ENCODE measurements at regions not wholly inside any gene's neighbourhood (a gene's known extent, or its start where the extent isn't known, plus 50 kb on each side); places are given as distances from the start of the nearest gene placed in this dataset.

GRCh38 chr2:56444339-56444738, 260.5 kb downstream of the CCDC85A start:
- DNase-seq (ENCODE audit: low read depth in 4 of 4, low spot score in 1 of 4): no peak

- DNase-seq (ENCODE audit: low read depth in 4 of 4, low spot score in 1 of 4): no peak
Observed at GRCh38 chr2:56448403-56449001, 264.7 kb downstream of the CCDC85A start.

DNA sequence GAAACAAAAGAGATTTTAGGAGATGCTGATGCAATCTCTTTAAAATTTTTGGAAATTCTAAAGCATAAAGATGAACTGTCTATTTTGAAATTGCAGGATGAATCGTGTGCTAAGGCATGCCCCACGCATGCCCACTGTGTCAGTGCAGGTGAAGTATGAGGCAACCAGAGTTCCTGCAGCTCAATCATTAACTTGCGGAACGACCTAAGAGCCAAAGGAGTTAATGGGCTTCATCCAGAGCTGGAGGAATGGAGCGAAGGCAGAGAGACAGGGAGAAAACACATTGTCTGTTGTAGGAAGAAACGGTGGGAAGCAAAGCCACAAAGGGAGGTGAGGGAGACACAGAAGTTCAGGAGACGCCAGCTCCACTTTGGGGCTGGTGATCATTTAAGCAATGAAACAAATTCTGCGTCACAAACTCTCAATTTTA, 265.2 kb downstream of the CCDC85A start:
- DNase-seq (ENCODE audit: low read depth in 4 of 4, low spot score in 1 of 4): no peak

GRCh38 chr2:56449449-56449860, 265.7 kb downstream of the CCDC85A start:
- no peak for DNase-seq (ENCODE audit: low read depth in 4 of 4, low spot score in 1 of 4)

GRCh38 chr2:56450047-56450446, 266.3 kb downstream of the CCDC85A start:
- no peak for DNase-seq (ENCODE audit: low read depth in 4 of 4, low spot score in 1 of 4)

DNA sequence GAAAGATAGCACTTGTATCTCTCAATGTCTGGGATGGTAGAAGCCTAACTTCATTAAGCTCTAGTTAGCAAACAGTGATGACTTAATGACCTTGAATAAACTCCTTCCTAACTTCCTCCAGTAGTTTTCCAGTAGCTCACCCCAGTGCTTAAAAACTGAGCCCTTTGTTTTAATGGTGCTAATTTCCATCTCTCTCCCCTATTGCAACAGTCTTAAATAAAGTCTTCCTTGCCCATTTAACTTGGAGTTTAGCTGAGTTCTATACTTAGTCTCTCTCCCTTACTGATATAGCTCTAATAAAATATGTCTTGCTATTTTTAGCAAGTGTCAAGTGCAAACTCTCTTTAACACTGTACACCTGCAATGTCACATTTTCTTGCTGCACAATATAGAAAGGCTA, 267.0 kb downstream of the CCDC85A start:
- DNase-seq (ENCODE audit: low read depth in 4 of 4, low spot score in 1 of 4): no peak

DNA sequence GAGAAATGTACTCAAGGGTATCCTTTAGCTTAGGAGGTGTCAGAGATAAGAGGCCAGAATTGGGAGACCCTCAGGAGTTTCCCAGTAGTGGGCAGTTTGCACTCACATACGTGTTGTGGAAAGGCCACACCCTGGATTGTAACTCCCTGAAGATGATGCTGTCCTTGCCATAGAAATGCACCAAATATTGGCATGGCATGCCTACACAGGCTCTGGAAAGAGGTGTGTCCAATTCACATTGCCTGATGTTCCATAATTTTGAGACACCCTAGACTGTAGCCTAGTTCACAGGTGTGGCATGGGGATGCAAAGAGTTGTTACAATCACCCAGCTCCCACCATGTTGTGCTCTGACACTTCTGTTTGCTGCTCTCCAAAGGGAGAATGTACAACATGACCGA, 271.9 kb downstream of the CCDC85A start:
- DNase-seq (ENCODE audit: low read depth in 4 of 4, low spot score in 1 of 4): no peak

- no peak for DNase-seq (ENCODE audit: low read depth in 4 of 4, low spot score in 1 of 4)
Observed at GRCh38 chr2:56456791-56457190, 273.0 kb downstream of the CCDC85A start.

GRCh38 chr2:56460508-56460907, 276.7 kb downstream of the CCDC85A start:
- no peak for DNase-seq (ENCODE audit: low read depth in 4 of 4, low spot score in 1 of 4)

DNA sequence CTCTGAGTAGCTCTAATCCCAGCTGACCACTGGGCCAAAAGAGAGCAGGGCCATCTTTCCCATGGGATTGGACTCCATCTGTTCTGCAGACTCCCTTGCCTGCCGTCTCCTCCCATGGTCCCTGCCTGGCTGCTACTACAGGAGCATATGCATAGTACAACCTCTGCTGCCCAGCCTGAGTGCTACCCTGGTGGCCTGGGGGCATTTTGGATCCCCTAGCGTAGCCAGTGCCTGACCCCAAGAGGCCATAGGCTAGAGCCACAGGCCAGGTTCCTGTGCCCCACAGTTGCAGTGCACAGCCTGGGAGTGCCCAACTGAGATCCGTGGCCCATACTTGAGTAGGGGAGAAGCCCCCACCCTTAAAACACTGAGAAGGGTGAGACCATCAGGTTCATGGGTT, 280.3 kb downstream of the CCDC85A start:
- DNase-seq (ENCODE audit: low read depth in 4 of 4, low spot score in 1 of 4): no peak

- DNase-seq (ENCODE audit: low read depth in 4 of 4, low spot score in 1 of 4): no peak
Observed at GRCh38 chr2:56464613-56465012, 280.8 kb downstream of the CCDC85A start.

DNA sequence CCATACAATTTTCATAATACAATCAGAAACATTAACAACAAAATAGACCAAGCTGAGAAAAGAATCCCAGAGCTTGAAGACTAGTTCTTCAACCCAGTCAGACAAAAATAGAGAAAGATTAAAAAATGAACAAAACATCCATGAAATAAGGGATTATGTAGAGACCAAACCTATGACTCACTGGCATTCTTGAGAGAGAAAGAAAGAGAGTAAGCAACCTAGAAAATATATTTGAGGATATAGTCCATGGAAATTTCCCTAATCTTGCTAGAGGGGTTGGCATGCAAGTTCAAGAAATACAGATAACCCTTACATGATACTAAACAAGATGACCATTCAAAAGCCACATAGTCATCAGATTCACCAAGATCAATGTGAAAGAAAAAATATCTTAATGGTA, 281.7 kb downstream of the CCDC85A start:
- no peak for DNase-seq (ENCODE audit: low read depth in 4 of 4, low spot score in 1 of 4)

GRCh38 chr2:56473524-56473923, 289.7 kb downstream of the CCDC85A start:
- DNase-seq (ENCODE audit: low read depth in 4 of 4, low spot score in 1 of 4): no peak

- DNase-seq (ENCODE audit: low read depth in 4 of 4, low spot score in 1 of 4): no peak
Observed at GRCh38 chr2:56474412-56475158, 290.8 kb downstream of the CCDC85A start.

DNA sequence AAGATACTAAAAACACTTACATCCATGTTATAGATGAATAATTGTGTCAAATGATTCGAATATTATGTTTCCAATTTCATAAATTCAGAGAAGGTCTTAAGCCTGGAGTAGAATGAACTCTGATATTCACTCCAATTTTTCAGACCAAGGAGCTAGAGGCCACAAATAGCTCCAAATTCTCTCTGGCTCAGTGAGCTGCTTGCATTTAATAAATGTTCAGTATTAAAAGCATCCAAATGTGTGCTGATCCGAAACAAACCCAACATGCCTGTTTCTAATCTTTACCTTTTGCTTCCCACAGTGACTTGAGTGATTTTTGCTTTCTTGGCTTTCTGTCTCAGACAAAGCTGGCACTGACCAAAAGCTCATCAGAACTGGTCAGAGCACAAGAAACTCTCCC, 291.4 kb downstream of the CCDC85A start:
- no peak for DNase-seq (ENCODE audit: low read depth in 4 of 4, low spot score in 1 of 4)

DNA sequence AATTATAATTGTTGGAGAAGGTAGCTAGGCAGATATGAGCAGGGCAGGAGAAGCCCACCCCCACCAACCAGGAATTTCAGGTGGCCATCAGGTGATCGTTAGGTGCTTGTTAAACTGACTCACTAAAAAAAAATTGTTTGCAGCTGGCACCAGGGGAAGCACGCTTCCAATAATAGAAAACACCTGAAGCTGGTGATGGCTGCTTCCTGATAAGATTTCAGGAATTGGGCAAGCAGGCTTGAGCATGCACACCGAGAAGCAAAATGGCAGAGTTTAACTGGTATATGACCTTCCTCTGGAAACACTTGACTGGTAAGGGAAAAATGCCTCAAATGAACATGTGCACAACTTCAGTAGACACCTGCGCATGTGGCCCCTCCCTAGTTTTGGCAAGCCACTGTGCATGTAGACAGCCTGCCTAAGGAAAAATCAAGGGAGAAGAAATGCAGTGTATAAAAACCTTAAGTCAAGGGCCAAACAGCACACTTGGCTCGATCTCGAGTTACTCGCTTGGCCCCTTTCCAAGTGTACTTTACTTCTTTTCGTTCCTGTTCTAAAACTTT, 292.8 kb downstream of the CCDC85A start:
- no peak for DNase-seq (ENCODE audit: low read depth in 4 of 4, low spot score in 1 of 4)

GRCh38 chr2:56478027-56478426, 294.2 kb downstream of the CCDC85A start:
- DNase-seq (ENCODE audit: low read depth in 4 of 4, low spot score in 1 of 4): no peak

- DNase-seq (ENCODE audit: low read depth in 4 of 4, low spot score in 1 of 4): no peak
Observed at GRCh38 chr2:56483081-56483480, 299.3 kb downstream of the CCDC85A start.

DNA sequence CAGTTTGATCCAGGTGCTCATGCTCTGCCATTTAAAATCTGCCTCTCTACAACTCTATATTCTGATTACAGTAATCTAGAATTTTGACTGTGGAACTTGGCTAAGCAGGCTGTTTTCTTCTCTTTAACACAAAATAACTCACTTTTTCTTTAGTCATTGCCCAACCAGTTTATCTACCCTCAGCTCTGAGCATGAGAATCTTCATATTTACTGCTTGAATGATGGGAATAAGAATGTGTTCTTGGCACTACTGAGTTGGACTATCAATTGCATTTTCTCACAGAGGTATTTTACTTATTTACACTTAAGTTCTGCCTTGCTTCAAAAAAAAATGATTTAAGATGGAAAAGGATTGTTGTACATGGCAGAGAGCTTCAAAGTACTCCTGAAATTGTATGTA, 301.1 kb downstream of the CCDC85A start:
- no peak for DNase-seq (ENCODE audit: low read depth in 4 of 4, low spot score in 1 of 4)

DNA sequence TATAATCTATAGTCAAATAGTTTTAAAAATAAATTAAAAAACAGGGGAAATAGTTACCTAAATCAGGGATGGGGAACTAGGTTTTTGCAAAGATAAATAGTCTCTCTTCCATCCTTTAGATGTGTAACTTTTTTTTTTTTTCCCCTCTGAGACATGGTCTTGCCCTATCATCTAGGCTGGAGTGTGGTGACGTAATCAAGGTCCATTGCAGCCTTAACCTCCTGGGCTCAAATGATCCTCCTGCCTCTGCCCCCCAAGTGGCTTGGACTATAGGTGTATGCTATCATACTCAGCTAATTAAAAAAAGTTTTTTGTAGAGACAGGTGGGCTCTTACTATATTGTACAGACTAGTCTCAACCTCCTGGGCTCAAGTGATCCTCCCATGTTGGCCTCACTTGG, 316.5 kb downstream of the CCDC85A start:
- no peak for DNase-seq (ENCODE audit: low read depth in 4 of 4, low spot score in 1 of 4)

DNA sequence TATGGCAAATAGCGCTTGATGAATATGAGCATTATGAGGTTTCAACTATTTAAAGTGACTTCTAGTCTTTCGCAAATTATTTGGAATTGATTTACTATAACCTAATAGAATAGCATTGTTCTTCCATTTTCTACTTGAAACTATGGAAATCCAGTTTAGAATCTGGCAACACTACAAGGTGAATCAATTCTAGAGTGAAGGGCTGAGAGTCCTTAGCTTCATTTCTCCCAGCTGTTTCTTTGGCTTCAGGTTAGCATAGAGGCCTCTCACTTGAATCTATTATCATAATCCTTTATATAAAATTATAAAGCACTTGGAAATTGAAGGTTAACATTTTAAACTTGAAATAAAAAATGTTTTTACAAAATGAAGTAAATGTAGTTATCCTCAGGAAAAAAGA, 318.8 kb downstream of the CCDC85A start:
- DNase-seq (ENCODE audit: low read depth in 4 of 4, low spot score in 1 of 4): no peak

GRCh38 chr2:56505885-56506284, 322.1 kb downstream of the CCDC85A start:
- no peak for DNase-seq (ENCODE audit: low read depth in 4 of 4, low spot score in 1 of 4)

- no peak for DNase-seq (ENCODE audit: low read depth in 4 of 4, low spot score in 1 of 4)
Observed at GRCh38 chr2:56508662-56509061, 324.9 kb downstream of the CCDC85A start.

Measured in stimulated activated CD4-positive, alpha-beta T cell treated with anti-CD3 and anti-CD28 coated beads, Interleukin-1b, Interleukin-23, amount 100 ng/mL, for 24 hours (primary cell).